Karpas-422 (cell line): ENCODE measurements at regions not wholly inside any gene's neighbourhood (a gene's known extent, or its start where the extent isn't known, plus 50 kb on each side); places are given as distances from the start of the nearest gene placed in this dataset.
A peak's percentile ranks its signal among the peaks of the same experiment; 100 is the strongest.
"Not testable (repeated sequence)": the region's sequence is repeated elsewhere in the genome, so short reads cannot be mapped to it uniquely, and the experiment has no call there.

Source experiments
- DNase-seq: peaks from one replicate; pipeline ENCODE4 v3.0.0-alpha.2; 2015
- H2AFZ ChIP-seq: fragments of 200-600 bp; sonication (generic); 2 replicates; pipeline ENCODE4 v1.6.1; 2014; ENCODE audit warnings: antibody characterized with exemption, low read length, mixed read lengths
- H3K27ac ChIP-seq: fragments of 200-600 bp; sonication (generic); 2 replicates; pipeline ENCODE4 v1.5.1; 2014; ENCODE audit warnings: mild to moderate bottlenecking, low read length, moderate library complexity
- H3K27me3 ChIP-seq: fragments of 200-600 bp; sonication (generic); 2 replicates; pipeline ENCODE4 v1.6.1; 2014; ENCODE audit warnings: low read length, mixed read lengths
- H3K36me3 ChIP-seq: fragments of 200-600 bp; sonication (generic); 2 replicates; pipeline ENCODE4 v1.6.1; 2014; ENCODE audit warnings: low read length, mixed read lengths; ENCODE audit not compliant: insufficient read depth
- H3K4me1 ChIP-seq: fragments of 200-600 bp; sonication (generic); 2 replicates; pipeline ENCODE4 v1.6.1; 2014; ENCODE audit warnings: mild to moderate bottlenecking, low read length, mixed read lengths
- H3K4me2 ChIP-seq: fragments of 200-600 bp; sonication (generic); 2 replicates; pipeline ENCODE4 v1.6.1; 2014; ENCODE audit warnings: low read length, low read depth, mild to moderate bottlenecking; ENCODE audit not compliant: poor library complexity, severe bottlenecking
- H3K4me3 ChIP-seq: fragments of 200-600 bp; sonication (generic); 2 replicates; pipeline ENCODE4 v1.5.1; 2014; ENCODE audit warnings: mild to moderate bottlenecking, antibody characterized with exemption, low read length, mixed read lengths
- H3K79me2 ChIP-seq: fragments of 200-600 bp; sonication (generic); 2 replicates; pipeline ENCODE4 v1.6.1; 2014; ENCODE audit warnings: mild to moderate bottlenecking, low read length, mixed read lengths
- H3K9ac ChIP-seq: fragments of 200-600 bp; sonication (generic); 2 replicates; pipeline ENCODE4 v1.6.0; 2014; ENCODE audit warnings: low read length
- H3K9me2 ChIP-seq: fragments of 200-600 bp; sonication (generic), shearing (Covaris generic); replicated peaks from 2 replicates; pipeline ENCODE4 v1.6.0; 2014; ENCODE audit warnings: mild to moderate bottlenecking, low read length, moderate library complexity; ENCODE audit not compliant: insufficient read depth
- H3K9me3 ChIP-seq: fragments of 300-700, 200-600 bp; sonication (generic); 2 replicates; pipeline ENCODE4 v1.6.1; 2014; ENCODE audit warnings: low read length, mixed read lengths
- H4K20me1 ChIP-seq: fragments of 200-600 bp; sonication (generic); 2 replicates; pipeline ENCODE4 v1.6.1; 2014; ENCODE audit warnings: mild to moderate bottlenecking, antibody characterized with exemption, low read length, low read depth; ENCODE audit not compliant: insufficient read depth

DNA sequence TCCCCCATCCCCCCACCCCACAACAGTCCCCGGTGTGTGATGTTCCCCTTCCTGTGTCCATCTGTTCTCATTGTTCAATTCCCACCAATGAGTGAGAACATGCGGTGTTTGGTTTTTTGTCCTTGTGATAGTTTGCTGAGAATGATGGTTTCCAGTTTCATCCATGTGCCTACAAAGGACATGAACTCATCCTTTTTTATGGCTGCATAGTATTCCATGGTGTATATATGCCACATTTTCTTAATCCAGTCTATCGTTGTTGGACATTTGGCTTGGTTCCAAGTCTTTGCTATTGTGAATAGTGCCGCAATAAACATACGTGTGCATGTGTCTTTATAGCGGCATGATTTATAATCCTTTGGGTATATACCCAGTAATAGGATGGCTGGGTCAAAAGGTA lies 123.6 kb downstream of the PRDM13 start:
- H3K4me2 ChIP-seq, H2AFZ ChIP-seq: not testable (repeated sequence)

DNA sequence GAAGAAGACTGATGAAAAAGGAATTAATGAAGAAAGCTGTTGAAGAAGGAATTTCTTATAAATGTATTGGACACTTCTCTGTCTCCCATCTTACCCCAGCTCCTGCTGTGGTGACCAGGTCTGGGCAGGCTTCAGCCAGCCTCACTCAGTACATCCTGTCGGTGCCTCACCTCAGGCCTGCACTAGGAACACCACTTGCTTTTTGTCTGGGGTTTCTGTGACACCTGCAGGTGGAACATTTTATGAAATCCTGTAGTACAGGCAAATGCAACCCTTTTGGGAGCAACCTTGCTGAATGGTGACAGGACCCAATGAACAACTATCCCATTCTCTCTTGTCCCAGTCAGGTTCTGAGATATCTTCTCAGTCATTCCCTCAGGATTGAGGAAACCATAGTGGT lies 129.7 kb downstream of the PRDM13 start:
- H3K4me1 ChIP-seq: no peaks in the 10 kb centered on the region
- no peak overlapping the region for H3K4me3 ChIP-seq
- H2AFZ ChIP-seq: 0 out of 2 replicates have a peak overlapping the region, but pooled peaks have one; percentile 3
- DNase-seq: peak; percentile 50
- H3K27ac ChIP-seq: no peak overlapping the region
- no peak overlapping the region for H3K4me2 ChIP-seq
- H3K27me3 ChIP-seq: no peaks in the 10 kb centered on the region
- no peaks in the 10 kb centered on the region for H4K20me1 ChIP-seq
- no peak overlapping the region for H3K9ac ChIP-seq
- no peaks in the 10 kb centered on the region for H3K36me3 ChIP-seq
- no peaks in the 10 kb centered on the region for H3K9me2 ChIP-seq
- no peaks in the 10 kb centered on the region for H3K79me2 ChIP-seq
- H3K9me3 ChIP-seq: no peaks in the 10 kb centered on the region

More for the DNA sequence above, 123.6 kb downstream of the PRDM13 start:
- not testable (repeated sequence) for H3K79me2 ChIP-seq, H3K9me3 ChIP-seq, H3K4me3 ChIP-seq, H3K27me3 ChIP-seq, H3K9ac ChIP-seq, H3K36me3 ChIP-seq, H3K9me2 ChIP-seq, H3K27ac ChIP-seq, H4K20me1 ChIP-seq, DNase-seq, H3K4me1 ChIP-seq

DNA sequence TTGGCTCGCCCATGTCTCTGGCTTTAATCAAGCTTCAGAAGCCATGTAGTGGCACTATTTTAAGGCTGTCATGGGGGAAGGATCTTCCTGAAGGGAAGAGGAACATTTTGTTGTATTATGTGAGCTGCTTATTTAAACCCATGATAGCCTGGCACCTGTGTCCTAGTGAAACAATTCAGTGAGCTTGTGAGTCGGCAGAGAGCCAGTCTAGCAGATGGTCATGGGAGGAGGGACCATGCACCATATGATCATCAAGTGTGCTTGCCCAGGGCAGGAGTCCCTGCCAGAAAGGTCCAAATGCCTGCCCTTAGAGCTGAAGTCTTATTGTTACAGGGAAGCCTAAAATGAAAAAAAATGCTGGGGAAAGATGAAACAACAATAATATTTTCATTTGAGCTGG lies 132.9 kb downstream of the PRDM13 start:
- H3K9ac ChIP-seq: no peak overlapping the region
- H3K9me2 ChIP-seq: no peaks in the 10 kb centered on the region
- no peaks in the 10 kb centered on the region for H3K4me1 ChIP-seq
- no peak overlapping the region for H3K4me2 ChIP-seq
- H4K20me1 ChIP-seq: no peaks in the 10 kb centered on the region
- H3K4me3 ChIP-seq: no peak overlapping the region
- no peak overlapping the region for H2AFZ ChIP-seq
- no peaks in the 10 kb centered on the region for H3K9me3 ChIP-seq
- no peaks in the 10 kb centered on the region for H3K79me2 ChIP-seq
- no peaks in the 10 kb centered on the region for H3K27me3 ChIP-seq
- no peak overlapping the region for H3K27ac ChIP-seq
- H3K36me3 ChIP-seq: no peaks in the 10 kb centered on the region
- DNase-seq: no peak

DNA sequence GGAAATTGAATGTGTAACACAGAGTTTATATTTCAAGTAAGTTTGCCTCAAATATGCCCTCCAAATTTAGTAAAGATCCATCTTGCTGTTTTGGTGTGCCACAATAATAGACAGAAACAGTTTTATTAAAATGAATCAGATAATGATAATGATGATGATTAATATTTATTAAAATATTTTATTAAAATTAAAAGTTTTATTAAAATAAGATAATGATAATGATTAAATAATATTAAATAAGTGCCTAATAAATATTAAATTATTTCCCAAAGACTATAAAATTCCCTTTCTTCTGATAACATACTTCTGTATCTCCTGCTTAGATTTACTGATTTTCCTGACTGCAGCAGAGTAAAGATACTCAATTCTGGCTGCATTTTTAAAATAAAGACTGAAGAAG lies 134.5 kb downstream of the PRDM13 start:
- Histone ChIP-seq H3K4me1 (no peaks in the 10 kb centered on the region), H3K9me3 (no peaks in the 10 kb centered on the region), H3K36me3 (no peaks in the 10 kb centered on the region), H3K4me3 (no peak overlapping the region), H3K4me2 (no peak overlapping the region), H3K27ac (no peak overlapping the region), H2AFZ (no peak overlapping the region), H3K9ac (no peak overlapping the region), H3K79me2 (no peaks in the 10 kb centered on the region), H4K20me1 (no peaks in the 10 kb centered on the region), H3K9me2 (no peaks in the 10 kb centered on the region), H3K27me3 (no peaks in the 10 kb centered on the region)
- DNase-seq: no peak

DNA sequence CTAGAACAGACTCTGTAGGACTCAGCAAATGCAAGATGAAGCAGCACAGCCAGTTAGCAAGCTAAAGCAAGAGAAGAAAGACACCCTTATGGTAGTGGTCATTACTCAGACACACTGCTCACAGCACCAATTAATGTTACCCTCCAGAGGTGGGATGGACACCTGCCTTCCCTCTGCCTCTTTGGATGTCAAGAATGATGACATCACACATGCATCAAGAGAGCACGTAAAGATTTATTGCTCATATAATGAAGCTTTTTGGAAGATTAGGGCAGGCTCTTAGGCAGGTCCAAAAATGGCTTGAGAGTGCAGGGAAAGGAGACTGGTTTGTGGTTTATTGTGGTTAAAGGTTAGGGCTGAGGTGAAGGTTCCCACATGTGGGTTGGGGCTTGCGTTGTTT lies 137.0 kb downstream of the PRDM13 start:
- DNase-seq: no peak
- Histone ChIP-seq H3K36me3 (no peaks in the 10 kb centered on the region), H2AFZ (no peak overlapping the region), H4K20me1 (no peaks in the 10 kb centered on the region), H3K9me3 (no peaks in the 10 kb centered on the region), H3K4me2 (no peak overlapping the region), H3K4me3 (no peak overlapping the region), H3K27me3 (no peaks in the 10 kb centered on the region), H3K9ac (no peak overlapping the region), H3K9me2 (no peaks in the 10 kb centered on the region), H3K4me1 (no peaks in the 10 kb centered on the region), H3K27ac (no peak overlapping the region), H3K79me2 (no peaks in the 10 kb centered on the region)

DNA sequence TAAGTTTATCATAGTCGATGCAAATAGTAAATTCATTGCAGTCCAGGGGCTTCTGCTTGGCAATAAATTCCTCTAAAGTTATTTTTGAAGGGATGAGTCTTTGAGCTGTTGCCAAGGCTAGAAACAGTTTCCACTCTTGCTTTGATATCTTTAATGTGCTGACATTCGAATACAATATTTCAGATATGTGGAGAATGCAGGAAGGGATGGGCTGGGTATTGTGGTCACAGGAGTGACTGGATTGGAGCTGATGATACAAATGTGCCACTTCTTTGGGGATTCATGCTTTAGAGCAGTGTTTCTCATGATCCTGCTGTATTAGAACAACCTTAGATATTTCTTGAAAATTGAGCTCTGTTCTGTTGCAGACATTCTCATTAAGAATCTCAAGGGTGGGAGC lies 139.0 kb downstream of the PRDM13 start:
- Histone ChIP-seq H3K4me1 (no peaks in the 10 kb centered on the region), H2AFZ (no peak overlapping the region), H3K36me3 (no peaks in the 10 kb centered on the region), H3K9ac (no peak overlapping the region), H4K20me1 (no peaks in the 10 kb centered on the region), H3K9me3 (no peaks in the 10 kb centered on the region), H3K4me3 (no peak overlapping the region), H3K79me2 (no peaks in the 10 kb centered on the region), H3K4me2 (no peak overlapping the region), H3K27ac (no peak overlapping the region), H3K27me3 (no peaks in the 10 kb centered on the region), H3K9me2 (no peaks in the 10 kb centered on the region)
- DNase-seq: no peak

DNA sequence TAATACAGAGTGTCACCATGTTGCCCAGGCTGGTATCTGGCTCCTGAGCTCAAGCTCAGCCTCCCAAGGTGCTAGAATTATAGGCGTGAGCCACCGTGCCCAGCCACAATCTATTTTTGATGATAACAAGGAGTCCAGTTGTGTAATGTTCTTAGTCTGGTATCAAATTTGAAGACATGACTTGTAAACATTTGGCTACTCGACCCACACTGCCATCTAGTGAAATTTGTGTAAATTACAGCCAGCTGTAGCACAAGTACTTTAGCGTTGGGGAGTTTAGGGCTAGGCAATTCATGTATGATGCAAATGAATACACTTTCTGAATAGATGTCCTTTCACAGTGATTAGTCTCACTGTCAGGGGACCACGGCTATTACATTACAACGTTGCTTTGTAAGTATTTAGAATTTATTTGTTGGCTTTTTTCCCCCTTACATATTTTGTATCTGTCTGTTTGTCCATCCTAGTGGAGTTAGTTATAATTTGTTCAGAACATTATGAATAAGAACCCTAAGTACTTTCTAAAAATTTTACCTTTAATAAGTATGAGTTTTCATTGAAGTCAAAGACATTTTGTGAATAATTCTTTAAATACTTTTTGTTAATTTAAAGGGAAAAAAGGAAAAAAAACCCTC lies 139.7 kb downstream of the PRDM13 start:
- Histone ChIP-seq H3K9me3 (no peaks in the 10 kb centered on the region), H3K36me3 (no peaks in the 10 kb centered on the region), H3K9ac (no peak overlapping the region), H3K9me2 (no peaks in the 10 kb centered on the region), H3K79me2 (no peaks in the 10 kb centered on the region), H3K4me1 (no peaks in the 10 kb centered on the region), H2AFZ (no peak overlapping the region), H3K27me3 (no peaks in the 10 kb centered on the region), H3K27ac (no peak overlapping the region), H4K20me1 (no peaks in the 10 kb centered on the region), H3K4me2 (no peak overlapping the region), H3K4me3 (no peak overlapping the region)
- peak; percentile 89 for DNase-seq

DNA sequence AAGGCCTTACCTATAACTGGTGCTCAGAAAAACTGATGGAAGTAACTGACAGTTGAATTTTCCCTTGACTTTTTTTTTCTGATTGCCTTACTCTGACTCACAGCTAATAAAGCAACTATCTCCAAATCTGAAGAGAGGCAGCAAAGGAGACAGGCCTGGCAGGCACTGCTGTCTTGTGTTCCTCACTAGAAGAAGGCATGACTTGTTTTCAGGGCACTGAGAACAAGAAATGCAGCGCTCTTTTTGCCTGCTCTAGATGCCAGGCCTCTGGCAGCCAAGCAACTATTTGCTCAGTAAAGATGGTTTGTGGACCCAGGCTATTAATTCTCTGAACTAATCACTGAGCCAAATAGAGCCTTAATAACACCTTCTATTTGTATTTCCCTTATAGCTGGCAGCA lies 155.1 kb downstream of the PRDM13 start:
- Histone ChIP-seq H3K4me1 (no peaks in the 10 kb centered on the region), H3K27me3 (no peaks in the 10 kb centered on the region), H3K9me2 (no peaks in the 10 kb centered on the region), H3K9ac (no peak overlapping the region), H3K36me3 (no peaks in the 10 kb centered on the region), H4K20me1 (no peaks in the 10 kb centered on the region), H3K4me3 (no peak overlapping the region), H2AFZ (peak overlapping the region; percentile 28; the same call in 1 of the 2 replicates), H3K4me2 (no peak overlapping the region), H3K9me3 (no peaks in the 10 kb centered on the region), H3K79me2 (no peaks in the 10 kb centered on the region), H3K27ac (no peak overlapping the region)
- DNase-seq: no peak

DNA sequence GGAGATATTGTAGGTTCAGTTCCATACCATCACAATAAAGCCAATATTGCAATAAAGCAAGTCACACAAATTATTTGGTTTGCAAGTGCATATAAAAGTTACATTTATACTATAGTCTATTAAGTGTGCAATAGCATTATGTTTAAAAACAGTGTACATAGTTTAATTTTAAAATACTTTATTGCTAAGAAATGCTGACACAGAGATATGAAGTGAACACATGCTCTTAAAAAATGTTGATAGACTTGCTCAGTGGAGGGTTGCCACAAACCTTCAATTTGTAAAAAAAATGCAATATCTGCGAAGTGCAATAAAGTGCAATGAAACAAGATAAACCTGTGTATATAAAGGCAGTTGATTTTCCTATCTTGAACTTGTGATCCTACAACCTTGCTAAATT lies 161.5 kb downstream of the PRDM13 start:
- H2AFZ ChIP-seq: no peak overlapping the region
- H3K36me3 ChIP-seq: no peaks in the 10 kb centered on the region
- no peaks in the 10 kb centered on the region for H3K4me1 ChIP-seq
- no peaks in the 10 kb centered on the region for H3K9me3 ChIP-seq
- H4K20me1 ChIP-seq: no peaks in the 10 kb centered on the region
- H3K27ac ChIP-seq: no peak overlapping the region
- H3K9me2 ChIP-seq: no peaks in the 10 kb centered on the region
- H3K9ac ChIP-seq: no peak overlapping the region
- no peak overlapping the region for H3K4me3 ChIP-seq
- H3K79me2 ChIP-seq: no peaks in the 10 kb centered on the region
- H3K27me3 ChIP-seq: no peaks in the 10 kb centered on the region
- no peak overlapping the region for H3K4me2 ChIP-seq
- DNase-seq: no peak
